ENCODE measurements at regions not wholly inside any gene's neighbourhood (a gene's known extent, or its start where the extent isn't known, plus 50 kb on each side); places are given as distances from the start of the nearest gene placed in this dataset.

DNA sequence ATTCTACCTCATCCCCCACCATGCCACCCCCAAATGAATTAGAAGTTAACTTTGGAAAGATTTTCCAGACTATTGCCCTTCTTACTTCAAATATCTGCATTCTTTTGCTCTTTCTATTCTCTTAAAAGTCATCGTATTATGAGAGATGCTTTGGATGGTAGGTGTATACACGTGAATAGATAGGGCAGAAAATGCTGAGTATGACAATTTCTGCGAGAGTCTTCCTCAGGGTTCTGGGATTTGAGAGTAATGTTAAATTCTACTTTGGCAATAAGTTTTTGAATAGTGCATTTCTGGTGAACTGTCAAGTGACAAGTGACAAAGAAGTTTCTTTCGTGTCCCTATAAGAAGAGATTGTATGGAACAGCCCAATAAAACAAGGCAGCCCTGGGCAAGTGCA lies 137.6 kb upstream of the DSEL start:
- TF ChIP-seq CTCF (IDR thresholded peaks at IDR 0.05) (no peak), POLR2A (IDR thresholded peaks at IDR 0.05) (no peak), EP300 (IDR thresholded peaks at IDR 0.05) (no peak)

Data from ovary (tissue), 3 donors.